ENCODE measurements at regions not wholly inside any gene's neighbourhood (a gene's known extent, or its start where the extent isn't known, plus 50 kb on each side); places are given as distances from the start of the nearest gene placed in this dataset.

DNA sequence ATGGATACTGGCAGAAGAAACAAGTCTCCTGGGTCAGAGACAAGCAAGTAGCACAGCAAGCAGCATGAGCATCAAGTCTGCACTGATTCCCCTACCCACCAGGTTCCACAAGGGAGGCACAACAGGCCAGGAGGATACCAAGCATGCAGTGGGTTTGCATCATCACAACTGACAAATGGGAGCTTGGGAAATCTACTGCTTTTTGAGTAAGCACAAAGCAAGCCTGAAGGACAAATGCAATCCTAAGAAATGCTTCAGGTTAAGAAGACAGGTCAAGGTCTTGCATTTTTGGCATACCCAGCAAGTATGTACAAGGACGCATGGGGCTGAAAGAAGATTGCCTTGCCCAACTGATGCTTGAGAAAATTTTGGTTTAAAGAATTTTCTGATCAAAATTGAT, 279.6 kb downstream of the PDGFC start:
- no peak overlapping the region for H3K4me3 ChIP-seq (ENCODE audit: low read depth, low read length)
- POLR2A ChIA-PET, result no interaction called here
- TF ChIP-seq, protein P1, sequence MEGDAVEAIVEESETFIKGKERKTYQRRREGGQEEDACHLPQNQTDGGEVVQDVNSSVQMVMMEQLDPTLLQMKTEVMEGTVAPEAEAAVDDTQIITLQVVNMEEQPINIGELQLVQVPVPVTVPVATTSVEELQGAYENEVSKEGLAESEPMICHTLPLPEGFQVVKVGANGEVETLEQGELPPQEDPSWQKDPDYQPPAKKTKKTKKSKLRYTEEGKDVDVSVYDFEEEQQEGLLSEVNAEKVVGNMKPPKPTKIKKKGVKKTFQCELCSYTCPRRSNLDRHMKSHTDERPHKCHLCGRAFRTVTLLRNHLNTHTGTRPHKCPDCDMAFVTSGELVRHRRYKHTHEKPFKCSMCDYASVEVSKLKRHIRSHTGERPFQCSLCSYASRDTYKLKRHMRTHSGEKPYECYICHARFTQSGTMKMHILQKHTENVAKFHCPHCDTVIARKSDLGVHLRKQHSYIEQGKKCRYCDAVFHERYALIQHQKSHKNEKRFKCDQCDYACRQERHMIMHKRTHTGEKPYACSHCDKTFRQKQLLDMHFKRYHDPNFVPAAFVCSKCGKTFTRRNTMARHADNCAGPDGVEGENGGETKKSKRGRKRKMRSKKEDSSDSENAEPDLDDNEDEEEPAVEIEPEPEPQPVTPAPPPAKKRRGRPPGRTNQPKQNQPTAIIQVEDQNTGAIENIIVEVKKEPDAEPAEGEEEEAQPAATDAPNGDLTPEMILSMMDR (IDR thresholded peaks at IDR 0.05; ENCODE audit: insufficient read depth, low read length, missing control alignments), result no peak
- no peak for DNase-seq (ENCODE audit: low read depth, low spot score)
- CTCF ChIA-PET, result interaction anchor here (1.5 kb wide), 1 partner anchor 28 kb away, joined by 4 read pairs; no protein-coding TSS in a partner anchor

DNA sequence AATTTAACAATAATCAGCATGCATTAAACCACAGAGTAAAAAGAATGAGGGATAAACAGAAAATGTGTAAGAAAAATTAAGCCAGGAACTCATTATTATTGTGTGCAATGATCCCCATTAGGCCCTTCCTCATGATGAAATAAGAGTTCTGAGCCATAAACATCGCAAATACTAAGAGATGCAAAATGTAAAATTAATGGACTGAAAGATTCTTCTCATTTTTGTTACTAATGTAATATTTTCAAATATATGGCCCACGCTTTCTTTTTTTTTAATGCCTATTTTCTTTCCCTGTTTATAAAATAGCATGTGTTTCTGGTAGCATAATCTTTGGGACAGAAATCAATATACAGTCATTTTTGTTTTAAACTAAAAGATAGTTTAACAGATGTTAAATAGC, 281.0 kb downstream of the PDGFC start:
- no peak for DNase-seq (ENCODE audit: low read depth, low spot score)
- CTCF ChIA-PET, result no interaction called here
- POLR2A ChIA-PET, result no interaction called here
- H3K4me3 ChIP-seq (ENCODE audit: low read depth, low read length), result no peak overlapping the region
- TF ChIP-seq, protein P1 (IDR thresholded peaks at IDR 0.05; ENCODE audit: insufficient read depth, low read length, missing control alignments), result no peak

DNA sequence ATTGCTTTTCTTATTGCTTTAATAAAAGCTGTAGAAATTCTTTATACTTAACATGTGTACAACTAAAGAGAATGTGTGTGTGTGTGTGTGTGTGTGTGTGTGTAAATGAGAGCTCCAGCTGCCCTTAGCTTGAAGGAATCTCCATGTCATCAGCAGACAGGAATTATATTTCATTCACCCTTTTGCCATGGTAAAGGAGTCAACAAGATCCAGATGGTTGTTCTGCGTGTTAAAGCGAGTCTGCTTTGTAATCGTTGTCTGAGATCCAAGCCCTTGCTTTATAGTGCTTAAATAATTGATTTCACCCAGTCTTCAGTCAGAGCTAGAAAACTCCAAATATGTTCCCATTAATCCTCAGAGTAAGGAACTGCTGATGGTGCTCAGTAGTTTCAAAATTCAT, 285.5 kb downstream of the PDGFC start:
- ChIA-PET CTCF (interaction anchor here (1.0 to 2.6 kb wide), 5 partner anchors 9 to 359 kb away, joined by 3 to 11 read pairs (median 3); no protein-coding TSS in a partner anchor), POLR2A (interaction anchor here (0.6 to 1.8 kb wide), 2 partner anchors 12 to 210 kb away, joined by 3 to 11 read pairs; no protein-coding TSS in a partner anchor)
- TF ChIP-seq, protein P1 (IDR thresholded peaks at IDR 0.05; ENCODE audit: insufficient read depth, low read length, missing control alignments), result no peak
- H3K4me3 ChIP-seq (ENCODE audit: low read depth, low read length), result no peak overlapping the region
- peak; percentile 100 for DNase-seq (ENCODE audit: low read depth, low spot score)

DNA sequence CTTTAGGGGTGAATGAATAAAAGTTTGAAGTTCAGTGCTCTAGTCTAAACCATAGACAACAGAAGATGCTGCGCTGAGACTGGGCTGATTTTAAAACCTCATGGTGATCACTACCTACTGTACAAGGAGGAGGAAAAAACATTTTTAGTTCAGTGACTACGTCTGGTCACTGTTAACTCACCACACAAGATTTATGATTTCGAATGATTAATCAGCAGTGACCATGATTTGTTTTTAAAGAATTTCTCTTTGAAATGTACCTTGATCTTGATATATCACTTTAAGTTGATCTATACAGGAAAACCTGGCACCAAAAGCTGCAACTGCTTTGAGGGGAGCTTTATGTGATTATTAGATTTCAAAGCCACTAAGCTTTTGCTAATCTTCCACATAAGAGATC, 286.3 kb downstream of the PDGFC start:
- TF ChIP-seq, protein P1 (IDR thresholded peaks at IDR 0.05; ENCODE audit: insufficient read depth, low read length, missing control alignments), result no peak
- CTCF ChIA-PET, result interaction anchor here (0.6 to 2.6 kb wide), 3 partner anchors 8 to 210 kb away, joined by 3 to 11 read pairs (median 3); no protein-coding TSS in a partner anchor
- POLR2A ChIA-PET, result interaction anchor here (0.6 to 1.8 kb wide), 2 partner anchors 11 to 209 kb away, joined by 3 to 11 read pairs; no protein-coding TSS in a partner anchor
- H3K4me3 ChIP-seq (ENCODE audit: low read depth, low read length), result no peak overlapping the region
- DNase-seq (ENCODE audit: low read depth, low spot score), result no peak

DNA sequence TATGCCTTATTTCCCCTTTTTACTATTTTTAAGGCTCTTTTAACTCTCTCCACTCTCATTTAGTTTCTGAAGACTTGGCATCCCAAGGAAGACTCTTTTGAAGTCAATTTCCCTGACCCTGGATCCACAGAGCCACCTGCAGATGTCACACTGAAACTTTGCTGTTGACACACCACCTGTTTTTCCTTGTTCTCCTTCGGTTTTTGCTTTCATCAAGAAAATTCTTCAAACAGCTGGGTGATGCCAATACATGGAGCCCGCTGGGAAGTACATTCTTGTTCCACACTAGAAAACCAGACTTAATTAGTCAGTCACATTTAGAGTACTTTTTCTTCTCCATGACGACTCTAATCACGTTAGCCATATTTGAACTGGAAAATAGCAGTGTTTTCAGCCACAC, 293.9 kb downstream of the PDGFC start:
- TF ChIP-seq, protein P1 (IDR thresholded peaks at IDR 0.05; ENCODE audit: insufficient read depth, low read length, missing control alignments), result no peak
- POLR2A ChIA-PET, result no interaction called here
- CTCF ChIA-PET, result interaction anchor here (0.6 to 2.9 kb wide), 4 partner anchors 9 to 295 kb away, joined by 3 to 11 read pairs (median 4); no protein-coding TSS in a partner anchor
- no peak for DNase-seq (ENCODE audit: low read depth, low spot score)
- H3K4me3 ChIP-seq (ENCODE audit: low read depth, low read length), result no peak overlapping the region

DNA sequence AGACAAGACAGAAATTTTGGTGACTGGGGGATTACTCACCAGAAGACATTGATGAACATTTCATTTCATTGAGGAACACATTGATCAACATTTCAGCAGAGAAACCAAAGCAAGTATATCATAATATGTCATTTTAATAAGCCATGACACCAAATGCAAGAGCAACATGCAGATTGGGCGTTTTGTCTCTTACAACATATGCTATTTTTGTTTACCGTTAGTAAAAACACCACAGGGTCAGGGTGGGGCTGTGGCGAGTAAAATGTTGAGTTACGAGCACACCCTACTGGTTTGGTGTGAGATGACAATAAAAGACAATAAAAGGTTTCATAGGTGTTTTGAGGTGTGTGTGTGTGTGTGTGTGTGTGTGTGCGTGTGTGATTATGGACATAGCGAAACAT, 294.5 kb downstream of the PDGFC start:
- CTCF ChIA-PET, result interaction anchor here (1.0 to 2.9 kb wide), 4 partner anchors 10 to 202 kb away, joined by 3 to 11 read pairs (median 4); no protein-coding TSS in a partner anchor
- DNase-seq (ENCODE audit: low read depth, low spot score), result no peak
- POLR2A ChIA-PET, result no interaction called here
- TF ChIP-seq, protein P1 (IDR thresholded peaks at IDR 0.05; ENCODE audit: insufficient read depth, low read length, missing control alignments), result peak; percentile 17
- H3K4me3 ChIP-seq (ENCODE audit: low read depth, low read length), result no peak overlapping the region

All from AG04449 (cell line).